Smooth muscle cell (in vitro differentiated cells): ENCODE measurements at regions not wholly inside any gene's neighbourhood (a gene's known extent, or its start where the extent isn't known, plus 50 kb on each side); places are given as distances from the start of the nearest gene placed in this dataset.

ENCODE experiments used
- DNase-seq: peaks from one replicate; lab custom pipeline; 2025; ENCODE audit not compliant: unreplicated experiment; lab: John Stamatoyannopoulos, UW
- H2AFZ ChIP-seq: fragments of 200-600 bp; sonication (generic); 2 replicates; pipeline ENCODE4 v1.6.0; 2016; ENCODE audit warnings: antibody characterized with exemption, low read depth, mild to moderate bottlenecking
- H3F3A ChIP-seq: fragments of 200-600 bp; sonication (generic); 2 replicates; pipeline ENCODE4 v1.6.0; 2017; ENCODE audit warnings: antibody characterized with exemption, low read depth
- H3K27ac ChIP-seq: fragments of 200-600 bp; sonication (generic); 2 replicates; pipeline ENCODE4 v1.5.1; 2016; ENCODE audit warnings: low read depth, mild to moderate bottlenecking
- H3K27me3 ChIP-seq: fragments of 200-600 bp; sonication (generic); 2 replicates; pipeline ENCODE4 v1.6.1; 2016; ENCODE audit warnings: low read depth, mild to moderate bottlenecking
- H3K36me3 ChIP-seq: fragments of 200-600 bp; sonication (generic); 2 replicates; pipeline ENCODE4 v1.5.1; 2016; ENCODE audit warnings: low read depth
- H3K4me1 ChIP-seq: fragments of 200-600 bp; sonication (generic); 2 replicates; pipeline ENCODE4 v1.5.1; 2016; ENCODE audit warnings: low read depth
- H3K4me2 ChIP-seq: fragments of 200-600 bp; sonication (generic); 2 replicates; pipeline ENCODE4 v1.6.0; 2016; ENCODE audit warnings: mild to moderate bottlenecking
- H3K4me3 ChIP-seq: fragments of 200-600 bp; sonication (generic); 2 replicates; pipeline ENCODE4 v1.5.1; 2016; ENCODE audit warnings: mild to moderate bottlenecking
- H3K79me2 ChIP-seq: fragments of 200-600 bp; sonication (generic); 2 replicates; pipeline ENCODE4 v1.6.0; 2016; ENCODE audit warnings: low read depth, mild to moderate bottlenecking
- H3K9ac ChIP-seq: fragments of 200-600 bp; sonication (generic); 2 replicates; pipeline ENCODE4 v1.6.0; 2016; ENCODE audit warnings: low read depth
- H3K9me3 ChIP-seq: fragments of 200-600 bp; sonication (generic); replicated peaks from 2 replicates; pipeline ENCODE4 v1.5.1; 2016; ENCODE audit warnings: low read depth
- H4K20me1 ChIP-seq: fragments of 200-600 bp; sonication (generic); 2 replicates; pipeline ENCODE4 v1.6.0; 2016; ENCODE audit warnings: low read depth
- CTCF ChIP-seq: fragments of 200-600 bp; sonication (generic); IDR thresholded peaks from 2 replicates; pipeline ENCODE4 v1.5.1; 2017; ENCODE audit warnings: borderline replicate concordance, mild to moderate bottlenecking, antibody characterized with exemption; ENCODE audit not compliant: insufficient read depth, poor library complexity, severe bottlenecking
- WGBS: methylation state at CpG from one replicate; pipeline ENCODE4 v1.1.7; 2016; ENCODE audit warnings: low lambda C conversion rate; 5-methylcytosine and 5-hydroxymethylcytosine counted together

DNA sequence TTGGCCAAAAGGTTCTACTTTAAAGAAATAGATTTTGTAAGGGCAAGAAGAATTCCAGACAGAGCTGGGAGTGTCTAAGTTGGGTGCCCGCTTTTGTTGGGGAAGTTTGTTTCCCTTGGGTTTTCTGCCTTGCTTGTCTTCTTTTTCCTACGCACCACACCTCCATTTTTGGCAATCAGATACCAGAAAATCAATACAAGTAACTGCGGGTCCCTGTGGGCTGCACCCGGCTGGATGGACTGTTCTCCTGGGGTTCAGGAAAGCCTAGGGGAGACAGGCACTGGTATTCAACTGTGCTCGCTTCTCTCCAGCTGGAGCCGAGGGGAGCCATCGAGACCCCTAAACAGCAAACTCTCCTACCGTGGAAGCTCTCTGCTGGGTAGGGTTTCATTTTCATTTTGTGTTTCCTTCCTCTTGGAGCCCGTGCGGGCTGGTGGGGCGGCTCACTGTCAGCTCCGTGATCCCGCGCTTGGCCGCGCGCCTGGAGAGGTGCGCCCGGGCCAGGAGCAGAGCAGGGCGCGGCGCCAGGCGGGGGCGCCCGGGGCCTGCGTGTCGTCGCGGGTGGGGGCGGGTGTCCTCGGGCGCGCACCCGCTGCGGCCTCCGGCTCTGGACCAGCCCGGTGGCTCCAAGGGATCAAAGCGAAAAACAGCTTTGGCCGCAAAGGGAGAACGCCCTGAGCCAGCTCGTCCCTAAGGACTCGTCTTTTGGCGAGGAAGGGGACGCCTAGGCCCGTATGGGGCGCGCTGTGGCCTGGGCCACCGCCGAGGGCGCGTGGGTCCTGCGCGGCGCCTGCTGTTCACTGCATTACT lies 347.2 kb downstream of the ZNF536 start:
- DNase-seq = no peak
- Histone ChIP-seq H3K79me2 (no peaks in the 10 kb centered on the region), H3K9ac (no peak overlapping the region), H3K4me3 (peak overlapping the region; percentile 67), H3K36me3 (no peaks in the 10 kb centered on the region), H3F3A (no peaks in the 10 kb centered on the region), H3K27me3 (no peaks in the 10 kb centered on the region), H4K20me1 (no peaks in the 10 kb centered on the region), H3K4me1 (peaks cover 5% of the 10 kb centered on the region), H3K27ac (no peak overlapping the region), H2AFZ (peak overlapping the region; percentile 97), H3K4me2 (peak overlapping the region; percentile 95), H3K9me3 (no peaks in the 10 kb centered on the region)
- TF ChIP-seq CTCF = peak; percentile 12
- WGBS = 9% methylated on average over 53 of the region's 54 CpGs

GRCh38 chr19:30718707-30719106 lies 346.5 kb downstream of the ZNF536 start:
- no peak for DNase-seq
- Histone ChIP-seq H3K4me2 (peak overlapping the region; percentile 95), H3K36me3 (no peaks in the 10 kb centered on the region), H3K9ac (no peak overlapping the region), H2AFZ (no peak overlapping the region), H3K4me3 (peak overlapping the region; percentile 67), H3F3A (no peaks in the 10 kb centered on the region), H3K27me3 (no peaks in the 10 kb centered on the region), H4K20me1 (no peaks in the 10 kb centered on the region), H3K9me3 (no peaks in the 10 kb centered on the region), H3K79me2 (no peaks in the 10 kb centered on the region), H3K4me1 (peaks cover 5% of the 10 kb centered on the region), H3K27ac (no peak overlapping the region)
- TF ChIP-seq CTCF = no peak
- 63% methylated on average over 4 of the region's 4 CpGs for WGBS

DNA sequence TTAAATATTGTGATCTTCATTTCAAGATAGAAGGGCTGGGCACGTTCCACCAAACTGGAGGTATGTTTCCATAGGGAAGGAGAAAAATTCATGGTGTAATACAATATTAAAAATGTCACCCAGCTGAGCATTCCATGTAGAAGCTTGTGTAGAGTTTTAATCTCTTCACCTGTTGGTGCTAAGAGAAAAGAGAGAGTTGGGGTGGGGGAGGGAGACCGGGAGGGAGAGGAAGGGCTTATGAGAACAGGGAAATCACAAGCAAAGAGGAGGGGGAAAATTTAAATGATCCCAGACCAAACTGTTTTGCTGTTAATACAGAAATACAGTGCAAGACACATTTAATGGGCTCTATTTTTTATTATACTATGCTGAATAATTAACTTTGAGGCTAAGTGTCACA lies 345.8 kb downstream of the ZNF536 start:
- no peak for TF ChIP-seq CTCF
- H3K9me3 ChIP-seq = no peaks in the 10 kb centered on the region
- H4K20me1 ChIP-seq = no peaks in the 10 kb centered on the region
- DNase-seq = no peak
- no peaks in the 10 kb centered on the region for H3K27me3 ChIP-seq
- no peaks in the 10 kb centered on the region for H3K36me3 ChIP-seq
- no peak overlapping the region for H3K27ac ChIP-seq
- no peak overlapping the region for H3K9ac ChIP-seq
- H3K4me2 ChIP-seq = no peak overlapping the region
- 80% methylated on average over 2 of the region's 2 CpGs for WGBS
- no peaks in the 10 kb centered on the region for H3F3A ChIP-seq
- no peak overlapping the region for H3K4me3 ChIP-seq
- no peaks in the 10 kb centered on the region for H3K79me2 ChIP-seq
- H3K4me1 ChIP-seq = peaks cover 5% of the 10 kb centered on the region
- no peak overlapping the region for H2AFZ ChIP-seq

GRCh38 chr19:30717381-30717780 lies 345.2 kb downstream of the ZNF536 start:
- Histone ChIP-seq H3K79me2 (no peaks in the 10 kb centered on the region), H3K36me3 (no peaks in the 10 kb centered on the region), H3F3A (no peaks in the 10 kb centered on the region), H3K9me3 (no peaks in the 10 kb centered on the region), H3K27ac (no peak overlapping the region), H3K9ac (no peak overlapping the region), H4K20me1 (no peaks in the 10 kb centered on the region), H3K4me2 (no peak overlapping the region), H2AFZ (no peak overlapping the region), H3K4me3 (no peak overlapping the region), H3K4me1 (peaks cover 5% of the 10 kb centered on the region), H3K27me3 (no peaks in the 10 kb centered on the region)
- TF ChIP-seq CTCF = no peak
- no peak for DNase-seq
- 93% methylated on average over 5 of the region's 5 CpGs for WGBS
